GM21515 (cell line): ENCODE measurements at regions not wholly inside any gene's neighbourhood (a gene's known extent, or its start where the extent isn't known, plus 50 kb on each side); places are given as distances from the start of the nearest gene placed in this dataset.
A peak's percentile ranks its signal among the peaks of the same experiment; 100 is the strongest.

Source experiments
- ATAC-seq: cut with Tn5 transposase; IDR thresholded peaks from one replicate; pipeline ENCODE4 v1.9.1; 2021; ENCODE audit not compliant: unreplicated experiment

- no peak for ATAC-seq
Observed at GRCh38 chr10:61319386-61320256, 133.6 kb downstream of the TMEM26 start.

DNA sequence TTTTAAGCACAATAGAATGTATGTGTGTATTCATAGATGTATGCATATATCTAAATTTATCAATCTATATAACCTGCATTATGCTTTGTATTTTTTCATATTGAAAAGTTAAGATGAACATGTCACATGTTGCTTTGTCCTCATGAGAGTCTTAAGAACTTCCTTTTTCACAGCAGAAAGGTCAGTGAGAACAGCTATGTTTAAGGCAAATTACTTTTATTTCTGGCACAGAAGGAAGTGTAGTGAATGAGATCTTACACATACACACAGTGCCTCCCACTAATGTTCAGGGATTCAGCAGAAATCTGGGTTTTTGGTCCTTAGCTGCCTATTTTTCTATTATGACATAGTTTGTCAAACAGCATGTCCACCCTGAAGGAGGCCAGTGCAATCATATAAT, 134.8 kb downstream of the TMEM26 start:
- ATAC-seq = no peak

DNA sequence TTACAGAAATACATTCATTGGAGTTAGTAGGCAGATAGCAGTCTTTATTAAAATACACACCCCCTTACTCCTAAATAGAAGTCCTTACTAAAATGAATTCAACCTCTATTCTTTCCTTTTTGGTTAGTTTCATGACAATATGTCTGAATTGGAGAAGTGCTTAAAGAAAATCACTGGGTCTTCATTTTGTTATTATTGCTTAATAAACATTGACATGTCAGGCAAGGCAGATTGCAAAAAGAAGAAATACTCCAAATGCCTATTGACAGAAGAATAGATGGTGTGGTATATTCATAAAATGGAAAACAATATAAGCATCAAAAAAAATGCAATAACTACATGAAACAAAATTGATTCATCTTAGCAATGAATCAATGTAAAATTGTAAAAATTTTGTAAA, 135.5 kb downstream of the TMEM26 start:
- ATAC-seq = no peak

DNA sequence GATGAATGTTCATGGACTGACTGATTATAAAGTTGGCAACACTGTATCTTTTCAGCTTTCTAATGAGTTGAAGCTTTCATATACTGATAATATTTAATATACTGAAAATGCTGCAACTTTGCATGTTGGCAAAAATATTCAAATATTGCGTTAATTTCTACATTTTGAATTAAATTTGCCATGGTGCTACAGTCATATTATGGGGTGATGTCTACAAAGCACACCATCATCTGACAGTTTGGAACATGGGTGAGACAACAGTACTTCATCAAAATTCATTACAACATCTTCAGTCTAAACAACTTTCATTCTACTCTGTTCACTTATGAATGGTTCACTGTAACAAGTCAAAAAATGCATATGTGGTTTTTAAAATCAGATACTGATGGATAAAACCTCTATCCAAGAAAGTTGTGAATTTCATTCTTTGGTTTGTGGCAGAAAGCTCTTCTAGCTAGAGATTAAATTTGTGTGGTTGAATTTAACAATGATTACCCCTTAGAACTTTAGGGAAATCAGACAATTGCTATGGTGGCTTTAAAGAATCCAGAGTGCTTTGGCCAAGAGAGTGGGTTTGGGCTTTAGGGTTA, 136.4 kb downstream of the TMEM26 start:
- no peak for ATAC-seq

GRCh38 chr10:61314273-61314672, 138.9 kb downstream of the TMEM26 start:
- no peak for ATAC-seq

DNA sequence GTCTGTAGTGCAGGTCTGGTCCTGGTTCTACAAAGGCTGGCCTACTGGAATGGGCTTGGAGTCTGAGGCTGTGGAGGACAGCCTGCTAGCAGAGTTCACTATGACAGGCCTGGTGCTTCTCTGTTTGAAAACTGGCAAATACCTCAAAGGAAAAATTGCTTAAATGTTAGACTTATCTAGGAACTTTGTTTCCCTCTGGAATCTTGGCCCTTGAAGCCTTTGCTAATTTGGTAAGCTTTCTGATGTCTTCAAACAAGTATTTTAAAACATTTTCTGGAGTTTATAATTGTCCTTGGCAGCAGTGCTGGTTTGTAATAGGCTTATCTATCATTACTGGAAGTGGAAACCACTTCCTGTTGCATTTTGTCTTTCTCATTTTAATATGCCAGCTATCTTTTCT, 139.7 kb downstream of the TMEM26 start:
- ATAC-seq = no peak

GRCh38 chr10:61304746-61305145, 148.4 kb downstream of the TMEM26 start:
- ATAC-seq = no peak

GRCh38 chr10:61302124-61302523, 151.1 kb downstream of the TMEM26 start:
- no peak for ATAC-seq

DNA sequence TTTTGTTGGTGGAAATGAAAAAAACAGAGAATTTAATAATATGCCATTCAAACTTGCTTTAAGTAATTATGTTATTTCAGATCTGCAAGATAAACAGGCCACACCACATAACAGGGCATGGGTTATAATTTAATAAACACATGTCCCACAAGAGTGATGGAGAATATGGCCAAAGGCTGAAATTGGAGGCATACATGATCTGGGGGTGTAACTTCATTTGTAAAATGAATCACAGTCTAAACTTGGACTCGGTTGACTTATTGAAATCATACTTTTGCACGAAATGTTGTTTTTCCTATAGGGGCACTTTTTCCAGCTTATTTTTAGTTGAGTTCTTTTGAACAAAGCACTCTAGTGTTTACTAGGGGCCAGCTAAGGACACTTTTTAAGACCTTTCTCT, 151.6 kb downstream of the TMEM26 start:
- ATAC-seq = no peak

GRCh38 chr10:61299841-61300240, 153.3 kb downstream of the TMEM26 start:
- no peak for ATAC-seq

- no peak for ATAC-seq
Observed at GRCh38 chr10:61299156-61299555, 154.0 kb downstream of the TMEM26 start.

DNA sequence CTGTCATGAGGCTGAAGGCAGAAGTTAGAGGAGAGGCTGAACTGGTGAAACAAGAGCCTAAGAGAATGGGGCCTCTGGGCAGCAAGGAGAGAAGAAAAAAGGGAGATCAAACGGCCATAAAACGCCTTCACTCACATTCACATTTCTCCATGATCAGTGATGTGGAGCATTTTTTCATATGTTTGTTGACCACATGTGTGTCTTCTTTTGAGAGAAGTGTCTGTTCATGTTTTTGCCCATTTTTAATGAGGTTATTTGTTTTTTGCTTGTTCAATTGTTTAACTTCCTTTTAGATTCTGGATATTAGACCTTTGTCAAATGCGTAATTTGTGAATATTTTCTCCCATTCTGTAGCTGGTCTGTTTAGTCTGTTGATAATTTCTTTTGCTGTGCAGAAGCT, 155.0 kb downstream of the TMEM26 start:
- no peak for ATAC-seq

DNA sequence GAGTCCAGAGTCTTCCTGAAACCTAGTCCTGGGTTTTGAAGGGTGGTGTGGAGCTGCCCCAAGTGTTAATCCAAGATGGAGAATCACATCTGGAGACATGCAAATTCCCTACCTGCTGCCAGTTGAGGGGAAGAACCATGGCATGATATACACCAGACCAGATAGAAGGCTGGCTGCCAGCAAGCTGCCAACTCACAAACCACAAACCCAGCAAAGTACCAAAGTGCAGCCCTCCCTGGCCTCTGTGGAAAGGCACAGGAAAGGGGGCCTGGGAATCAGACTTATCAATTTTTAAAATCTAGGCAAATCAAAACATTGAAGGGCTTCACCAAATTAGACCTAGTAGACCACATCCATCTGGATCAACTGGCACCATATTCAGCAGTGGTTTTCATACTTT, 157.0 kb downstream of the TMEM26 start:
- ATAC-seq = no peak

DNA sequence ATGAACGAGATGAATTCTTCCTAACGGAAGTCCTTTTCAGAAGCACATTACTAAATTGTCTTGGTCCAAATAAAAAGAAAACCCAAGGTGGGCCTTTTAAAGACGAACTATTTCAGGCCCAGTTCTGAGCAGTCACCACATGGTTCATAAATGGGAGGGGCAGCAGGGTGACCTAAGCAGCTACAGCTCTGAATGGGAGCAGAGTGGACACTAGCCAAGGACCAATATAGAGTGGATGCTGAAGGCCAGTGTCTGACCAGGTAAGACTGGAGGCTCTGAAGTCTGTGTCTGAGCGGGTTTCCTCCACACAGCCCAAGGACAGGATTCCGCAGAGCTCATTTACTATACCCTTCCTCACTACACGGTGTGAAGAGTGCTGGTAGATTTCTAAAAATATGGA, 159.1 kb downstream of the TMEM26 start:
- no peak for ATAC-seq

GRCh38 chr10:61289813-61290212, 163.4 kb downstream of the TMEM26 start:
- no peak for ATAC-seq

GRCh38 chr10:61286686-61287085, 166.5 kb downstream of the TMEM26 start:
- ATAC-seq = peak; percentile 100

DNA sequence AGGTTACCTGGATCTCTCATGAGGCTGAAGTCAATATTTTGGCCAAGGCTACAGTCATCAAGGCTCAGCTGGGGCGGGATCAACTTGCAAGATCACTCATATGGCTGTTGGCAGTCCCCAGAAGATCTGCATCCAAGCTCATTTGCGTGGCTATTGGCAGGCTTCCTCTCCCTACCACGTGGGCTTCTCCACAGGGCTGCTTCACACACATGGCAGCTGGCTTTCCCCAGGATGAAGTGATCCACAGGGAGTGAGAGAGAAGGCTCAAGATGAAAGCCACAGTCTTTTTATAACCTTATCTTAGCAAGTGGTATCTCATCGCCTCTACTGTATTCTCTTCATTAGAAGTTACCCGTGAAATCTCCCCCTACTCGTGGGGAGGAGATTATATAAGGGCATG, 167.4 kb downstream of the TMEM26 start:
- no peak for ATAC-seq

- no peak for ATAC-seq
Observed at GRCh38 chr10:61284222-61284890, 168.8 kb downstream of the TMEM26 start.

- ATAC-seq = no peak
Observed at GRCh38 chr10:61283481-61284221, 169.5 kb downstream of the TMEM26 start.

GRCh38 chr10:61283066-61283465, 170.1 kb downstream of the TMEM26 start:
- no peak for ATAC-seq

DNA sequence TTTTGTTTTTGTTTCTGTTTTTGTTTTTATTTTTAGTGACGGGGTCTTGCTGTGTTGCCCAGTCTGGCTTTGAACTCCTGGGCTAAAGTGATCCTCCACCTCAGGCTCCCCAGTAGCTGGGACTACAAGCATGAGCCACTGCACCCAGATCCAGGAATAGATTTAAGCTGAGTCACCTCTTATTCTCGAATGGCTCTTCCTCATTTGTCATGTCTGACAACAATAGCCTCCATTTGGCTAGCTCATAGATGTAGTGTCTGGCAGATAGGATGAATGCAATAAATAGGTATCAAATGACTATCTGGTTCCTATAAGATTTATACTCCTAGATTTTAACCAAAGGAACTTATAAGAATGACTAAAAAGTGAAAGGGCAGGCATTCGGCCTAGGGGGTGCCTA, 172.9 kb downstream of the TMEM26 start:
- no peak for ATAC-seq
